Stomach (tissue), 8 donors: ENCODE measurements at regions not wholly inside any gene's neighbourhood (a gene's known extent, or its start where the extent isn't known, plus 50 kb on each side); places are given as distances from the start of the nearest gene placed in this dataset.

Source experiments
- DNase-seq, 2 donors: peaks; one replicate each; pipeline versions ENCODE4 v3.0.0 to v3.0.0-alpha.2; 2013 to 2019
- H3K27ac ChIP-seq, 5 donors: fragments of 200-600 bp in 4 of 5; sonication (generic) in 4 of 5; one replicate each; pipeline ENCODE4 v1.5.1; 2013 to 2019; ENCODE audit warnings: mild to moderate bottlenecking in 1 of 5, moderate library complexity in 1 of 5
- H3K27me3 ChIP-seq, 3 donors: fragments of 200-600 bp; sonication (generic); one replicate each; pipeline ENCODE4 v1.5.1; 2017 to 2019; ENCODE audit warnings: mixed run types in 1 of 3
- H3K36me3 ChIP-seq, 4 donors: fragments of 200-600 bp; sonication (generic); 1 replicate in 3 of 4; 2 replicates in 1 of 4; pipeline ENCODE4 v1.5.1; 2016 to 2019
- H3K4me1 ChIP-seq, 4 donors: fragments of 200-600 bp; sonication (generic); one replicate each; pipeline ENCODE4 v1.5.1; 2016 to 2019
- H3K4me3 ChIP-seq, 4 donors: fragments of 200-600 bp; sonication (generic) in 3 of 4; one replicate each; pipeline ENCODE4 v1.5.1; 2016 to 2019; ENCODE audit warnings: mild to moderate bottlenecking in 1 of 4
- H3K9me3 ChIP-seq, 4 donors: fragments of 200-600 bp; sonication (generic); one replicate each; pipeline ENCODE4 v1.5.1; 2016 to 2019
- EP300 ChIP-seq: sonication (generic); formaldehyde crosslinking; IDR thresholded peaks from one replicate; pipeline ENCODE4 v1.6.1; 2017; ENCODE audit warnings: antibody characterized with exemption
- POLR2A ChIP-seq, 4 donors: fragments of 450-650 bp; IDR thresholded peaks; one replicate each; pipeline ENCODE4 v1.6.1; 2016; ENCODE audit warnings: antibody characterized with exemption in 4 of 4, control low read depth in 2 of 4, mild to moderate bottlenecking in 1 of 4, moderate library complexity in 1 of 4
- POLR2AphosphoS5 ChIP-seq, 3 donors: sonication (generic); formaldehyde crosslinking; IDR thresholded peaks; one replicate each; pipeline ENCODE4 v1.6.1; 2016; ENCODE audit warnings: antibody characterized with exemption in 3 of 3
- WGBS, 5 donors: extraction: QIAGEN DNeasy Blood & Tissue Kit in 3 of 5; methylation state at CpG; one replicate each; pipeline versions ENCODE4 v1.1.5 to v1.1.7; 2013 to 2018; 5-methylcytosine and 5-hydroxymethylcytosine counted together
- intact Hi-C: fragments of 100-400 bp; cut with DNase I; formaldehyde crosslinking; loops from one replicate; pipeline ENCODE4 v1.15.1; 2023; ENCODE audit warnings: low total_unique reads
- TF ChIP-seq, protein P1 (sequence below), 7 experiments: fragments of 450-650 bp in 4 of 7; fragments of 200-600 bp in 3 of 7; sonication (generic) in 3 of 7; IDR thresholded peaks; one replicate each; pipeline ENCODE4 v1.5.1; 2016 to 2019; ENCODE audit warnings: antibody characterized with exemption in 7 of 7, control low read depth in 2 of 7, mild to moderate bottlenecking in 1 of 7
- donor health status: healthy with polysubstance abuse.
- donor health status: Bipolar disorder and iron deficiency.
- donor health status: healthy.

DNA sequence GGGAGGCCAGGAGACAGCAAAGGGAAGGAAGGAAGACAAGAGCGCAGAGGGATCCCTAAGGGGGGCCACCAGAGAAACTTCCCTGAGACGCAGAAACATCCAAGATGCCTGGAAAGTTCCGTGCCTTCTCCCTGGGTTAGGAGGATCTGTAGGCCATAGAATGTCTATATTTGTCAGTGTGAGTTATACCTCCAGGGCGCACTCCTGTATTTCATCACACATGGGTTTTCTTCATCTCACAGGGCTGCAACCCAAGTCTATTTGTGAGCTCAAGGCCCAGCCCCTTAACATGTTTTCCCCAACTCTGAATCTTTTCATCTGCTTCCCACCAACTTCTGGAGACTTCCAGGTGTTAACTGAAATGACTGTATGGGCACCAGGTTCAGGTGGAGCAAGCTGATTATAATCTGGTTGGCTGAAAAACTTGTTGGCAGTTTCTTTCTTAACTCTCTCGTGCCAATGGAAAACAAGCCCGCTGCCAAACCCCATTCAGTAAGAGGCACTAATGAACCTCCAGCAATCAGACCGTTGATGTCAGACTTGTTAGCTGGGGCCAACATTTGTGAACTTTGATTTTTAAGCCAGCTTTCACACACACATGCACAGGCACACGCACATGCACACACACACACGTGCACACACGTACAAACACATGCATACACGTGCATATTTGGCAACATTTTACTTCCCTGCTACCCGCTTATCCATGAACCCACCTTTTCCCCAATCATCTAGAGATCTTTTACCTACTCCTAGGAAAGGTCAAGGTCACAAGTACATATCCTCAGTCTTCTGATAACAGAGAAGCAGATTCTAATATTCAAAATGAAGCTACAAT lies 247.5 kb upstream of the GMDS start:
- DNase-seq: peak in 1 of 2 donors; percentile 66
- WGBS, 5 donors: 28 to 61% (median 44%) methylated on average over 12 of the region's 12 CpGs
- intact Hi-C loops: no loop called here
- Histone ChIP-seq H3K4me1 (peaks cover 0 to 13% (median 9%) of the 10 kb centered on the region in 4 donors), H3K36me3 (no peaks in the 10 kb centered on the region), H3K9me3 (no peaks in the 10 kb centered on the region), H3K27ac (peak overlapping the region in 1 of 5 donors; percentile 3), H3K27me3 (no peaks in the 10 kb centered on the region), H3K4me3 (no peak overlapping the region)
- TF ChIP-seq, protein P1, sequence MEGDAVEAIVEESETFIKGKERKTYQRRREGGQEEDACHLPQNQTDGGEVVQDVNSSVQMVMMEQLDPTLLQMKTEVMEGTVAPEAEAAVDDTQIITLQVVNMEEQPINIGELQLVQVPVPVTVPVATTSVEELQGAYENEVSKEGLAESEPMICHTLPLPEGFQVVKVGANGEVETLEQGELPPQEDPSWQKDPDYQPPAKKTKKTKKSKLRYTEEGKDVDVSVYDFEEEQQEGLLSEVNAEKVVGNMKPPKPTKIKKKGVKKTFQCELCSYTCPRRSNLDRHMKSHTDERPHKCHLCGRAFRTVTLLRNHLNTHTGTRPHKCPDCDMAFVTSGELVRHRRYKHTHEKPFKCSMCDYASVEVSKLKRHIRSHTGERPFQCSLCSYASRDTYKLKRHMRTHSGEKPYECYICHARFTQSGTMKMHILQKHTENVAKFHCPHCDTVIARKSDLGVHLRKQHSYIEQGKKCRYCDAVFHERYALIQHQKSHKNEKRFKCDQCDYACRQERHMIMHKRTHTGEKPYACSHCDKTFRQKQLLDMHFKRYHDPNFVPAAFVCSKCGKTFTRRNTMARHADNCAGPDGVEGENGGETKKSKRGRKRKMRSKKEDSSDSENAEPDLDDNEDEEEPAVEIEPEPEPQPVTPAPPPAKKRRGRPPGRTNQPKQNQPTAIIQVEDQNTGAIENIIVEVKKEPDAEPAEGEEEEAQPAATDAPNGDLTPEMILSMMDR (IDR thresholded peaks at IDR 0.05): no peak
- TF ChIP-seq EP300: no peak
- no peak for TF ChIP-seq POLR2AphosphoS5 (IDR thresholded peaks at IDR 0.05)
- no peak for TF ChIP-seq POLR2A (IDR thresholded peaks at IDR 0.05)

GRCh38 chr6:2491137-2491536 lies 245.7 kb upstream of the GMDS start:
- intact Hi-C loops: no loop called here
- 91 to 95% (median 92%) methylated on average over 14 of the region's 14 CpGs for WGBS, 5 donors
- TF ChIP-seq POLR2A (IDR thresholded peaks at IDR 0.05): no peak
- TF ChIP-seq, protein P1 (IDR thresholded peaks at IDR 0.05): no peak
- no peak for TF ChIP-seq EP300
- TF ChIP-seq POLR2AphosphoS5 (IDR thresholded peaks at IDR 0.05): no peak
- no peak for DNase-seq
- Histone ChIP-seq H3K4me1 (peaks cover 0 to 13% (median 9%) of the 10 kb centered on the region in 4 donors), H3K9me3 (no peaks in the 10 kb centered on the region), H3K4me3 (no peak overlapping the region), H3K27me3 (no peaks in the 10 kb centered on the region), H3K27ac (no peak overlapping the region), H3K36me3 (no peaks in the 10 kb centered on the region)

- H3K9me3 ChIP-seq: peaks cover 0 to 4% (median 2%) of the 10 kb centered on the region in 4 donors
- TF ChIP-seq, protein P1 (IDR thresholded peaks at IDR 0.05): no peak
- TF ChIP-seq POLR2A (IDR thresholded peaks at IDR 0.05) (no peak), EP300 (no peak), POLR2AphosphoS5 (IDR thresholded peaks at IDR 0.05) (no peak)
- no peaks in the 10 kb centered on the region for H3K36me3 ChIP-seq
- intact Hi-C loops: no loop called here
- H3K27me3 ChIP-seq: no peaks in the 10 kb centered on the region
- H3K4me3 ChIP-seq: no peak overlapping the region
- H3K27ac ChIP-seq: no peak overlapping the region
- peaks cover 0 to 13% (median 9%) of the 10 kb centered on the region in 4 donors for H3K4me1 ChIP-seq
- 83 to 90% (median 87%) methylated on average over 6 of the region's 6 CpGs for WGBS, 5 donors
- DNase-seq: no peak
Observed at GRCh38 chr6:2488578-2488977, 243.2 kb upstream of the GMDS start.

GRCh38 chr6:2485116-2485515 lies 239.7 kb upstream of the GMDS start:
- intact Hi-C loops: no loop called here
- DNase-seq: peak in 1 of 2 donors; percentile 84
- H3K27me3 ChIP-seq: no peaks in the 10 kb centered on the region
- TF ChIP-seq, protein P1 (IDR thresholded peaks at IDR 0.05): no peak
- TF ChIP-seq POLR2A (IDR thresholded peaks at IDR 0.05): no peak
- no peak for TF ChIP-seq EP300
- TF ChIP-seq POLR2AphosphoS5 (IDR thresholded peaks at IDR 0.05): no peak
- H3K9me3 ChIP-seq: peaks cover 4 to 15% (median 11%) of the 10 kb centered on the region in 4 donors
- no peak overlapping the region for H3K27ac ChIP-seq
- H3K4me3 ChIP-seq: no peak overlapping the region
- whole genome bisulfite sequencing, 5 donors: 32 to 67% (median 51%) methylated on average over 7 of the region's 7 CpGs
- no peaks in the 10 kb centered on the region for H3K36me3 ChIP-seq
- H3K4me1 ChIP-seq: no peaks in the 10 kb centered on the region
